GM13976 (cell line): ENCODE measurements at regions not wholly inside any gene's neighbourhood (a gene's known extent, or its start where the extent isn't known, plus 50 kb on each side); places are given as distances from the start of the nearest gene placed in this dataset.

Experiments
- DNase-seq: peaks from one replicate; pipeline ENCODE4 v3.0.0; 2012; ENCODE audit warnings: low spot score
- CTCF ChIP-seq: IDR thresholded peaks from 2 replicates; pipeline ENCODE4 v1.5.1; 2012; ENCODE audit warnings: borderline replicate concordance, mild to moderate bottlenecking; ENCODE audit not compliant: insufficient read depth; ENCODE audit errors: extremely low read depth, missing control alignments, control extremely low read depth
- in situ Hi-C: fragments of 300-500 bp; cut with MboI; formaldehyde crosslinking; loops from one replicate; pipeline ENCODE4 v1.12.0; 2022; ENCODE audit warnings: low sequenced_read_pairs, mixed read lengths, inconsistent platforms; ENCODE audit not compliant: unreplicated experiment

GRCh38 chr17:68656666-68657065, 55.5 kb upstream of the FAM20A start:
- TF ChIP-seq CTCF = no peak
- in situ Hi-C loops = no loop called here
- DNase-seq = no peak
